Right lobe of liver (tissue), 6 donors: ENCODE measurements at regions not wholly inside any gene's neighbourhood (a gene's known extent, or its start where the extent isn't known, plus 50 kb on each side); places are given as distances from the start of the nearest gene placed in this dataset.

ENCODE experiments used
- ATAC-seq, 4 donors: fragments of 200-7000 bp; cut with Tn5 transposase; one replicate each; pipeline ENCODE4 v1.9.1; 2020; ENCODE audit warnings: mild to moderate bottlenecking in 4 of 4, moderate library complexity in 4 of 4
- DNase-seq, 3 donors: peaks; one replicate each; pipeline ENCODE4 v3.0.0-alpha.2; 2020
- H3K27ac ChIP-seq, 3 donors: fragments of 200-600 bp; one replicate each; pipeline ENCODE4 v1.8.0; 2022
- H3K27me3 ChIP-seq, 2 donors: fragments of 200-600 bp; one replicate each; pipeline ENCODE4 v1.8.0; 2022
- H3K36me3 ChIP-seq, 4 donors: fragments of 200-600 bp; sonication (generic) in 1 of 4; one replicate each; pipeline versions ENCODE4 v1.5.1 to v1.8.0; 2017 to 2022; ENCODE audit warnings: control low read depth in 1 of 4
- H3K4me1 ChIP-seq, 4 donors: fragments of 200-600 bp; sonication (generic) in 1 of 4; one replicate each; pipeline versions ENCODE4 v1.5.1 to v1.8.0; 2017 to 2022; ENCODE audit warnings: control low read depth in 1 of 4
- H3K4me3 ChIP-seq, 3 donors: fragments of 200-600 bp; one replicate each; pipeline ENCODE4 v1.8.0; 2022
- H3K9me3 ChIP-seq, 4 donors: fragments of 200-600 bp; sonication (generic) in 1 of 4; one replicate each; pipeline versions ENCODE4 v1.5.1 to v1.8.0; 2017 to 2022; ENCODE audit warnings: control low read depth in 1 of 4
- CTCF ChIP-seq, 4 donors: fragments of 200-600 bp in 3 of 4; fragments of 450-650 bp in 1 of 4; IDR thresholded peaks; one replicate each; pipeline versions ENCODE4 v1.5.1 to v1.8.0; 2016 to 2022; ENCODE audit warnings: antibody characterized with exemption in 4 of 4, mild to moderate bottlenecking in 2 of 4
- POLR2A ChIP-seq: fragments of 450-650 bp; IDR thresholded peaks from one replicate; pipeline ENCODE4 v1.6.1; 2017; ENCODE audit warnings: antibody characterized with exemption, mild to moderate bottlenecking
- WGBS: methylation state at CpG from one replicate; pipeline ENCODE4 v1.1.6; 2018; ENCODE audit warnings: low coverage, low lambda C conversion rate; ENCODE audit not compliant: insufficient coverage; ENCODE audit errors: missing lambda C conversion rate; 5-methylcytosine and 5-hydroxymethylcytosine counted together
- intact Hi-C, 2 donors: fragments of 100-400 bp; cut with DNase I; formaldehyde crosslinking; loops; one replicate each; pipeline versions ENCODE4 v1.11.2 to v1.14.1; 2022
- donor health status: DM: no; HTN: yes; CAD: no.
- donor health status: DM: no; HTN: no; CAD: no.
- donor health status: DM: no; HTN: no; CAD: no.
- donor health status: DM: no; HTN: yes; CAD: no.
- donor health status: DM: no; HTN: yes; CAD: no.

GRCh38 chr4:128347930-128348660, 60.5 kb upstream of the PGRMC2 start:
- Histone ChIP-seq H3K4me1 (peaks cover 0 to 46% (median 5%) of the 10 kb centered on the region in 4 donors), H3K27me3 (no peaks in the 10 kb centered on the region), H3K27ac (peak overlapping the region in 1 of 3 donors; percentile 35), H3K36me3 (no peaks in the 10 kb centered on the region), H3K9me3 (no peaks in the 10 kb centered on the region), H3K4me3 (no peak overlapping the region)
- DNase-seq = no peak
- no peak for TF ChIP-seq POLR2A
- TF ChIP-seq CTCF (IDR thresholded peaks at IDR 0.05) = no peak
- no peak for ATAC-seq
- WGBS = 80% methylated on average over 4 of the region's 4 CpGs
- intact Hi-C loops = no loop called here

- peak; percentile 60 to 74 (median 64) for ATAC-seq
- WGBS = 27% methylated on average over 2 of the region's 4 CpGs
- H3K36me3 ChIP-seq = no peaks in the 10 kb centered on the region
- H3K9me3 ChIP-seq = no peaks in the 10 kb centered on the region
- no peak overlapping the region for H3K4me3 ChIP-seq
- H3K4me1 ChIP-seq = peaks cover 0 to 45% (median 5%) of the 10 kb centered on the region in 4 donors
- intact Hi-C loops = no loop called here
- no peak for DNase-seq
- peak overlapping the region in 1 of 3 donors; percentile 35 for H3K27ac ChIP-seq
- TF ChIP-seq POLR2A = no peak
- no peak for TF ChIP-seq CTCF (IDR thresholded peaks at IDR 0.05)
- no peaks in the 10 kb centered on the region for H3K27me3 ChIP-seq
Observed at GRCh38 chr4:128347175-128347868, 59.7 kb upstream of the PGRMC2 start.

GRCh38 chr4:128346054-128346716, 58.6 kb upstream of the PGRMC2 start:
- 93% methylated on average over 3 of the region's 3 CpGs for WGBS
- Histone ChIP-seq H3K9me3 (no peaks in the 10 kb centered on the region), H3K4me1 (peaks cover 0 to 34% (median 5%) of the 10 kb centered on the region in 4 donors), H3K36me3 (no peaks in the 10 kb centered on the region), H3K4me3 (no peak overlapping the region), H3K27ac (no peak overlapping the region), H3K27me3 (no peaks in the 10 kb centered on the region)
- DNase-seq (no peak), ATAC-seq (no peak)
- intact Hi-C loops = no loop called here
- no peak for TF ChIP-seq POLR2A
- no peak for TF ChIP-seq CTCF (IDR thresholded peaks at IDR 0.05)

- ATAC-seq = no peak
- 54% methylated on average over 1 of the region's 1 CpG for WGBS
- no peak for TF ChIP-seq CTCF (IDR thresholded peaks at IDR 0.05)
- TF ChIP-seq POLR2A = no peak
Observed at GRCh38 chr4:128345650-128346049, 58.0 kb upstream of the PGRMC2 start.

More at GRCh38 chr4:128345650-128346049, 58.0 kb upstream of the PGRMC2 start:
- Histone ChIP-seq H3K4me1 (peaks cover 0 to 28% (median 5%) of the 10 kb centered on the region in 4 donors), H3K36me3 (no peaks in the 10 kb centered on the region), H3K4me3 (no peak overlapping the region), H3K9me3 (no peaks in the 10 kb centered on the region), H3K27me3 (no peaks in the 10 kb centered on the region), H3K27ac (no peak overlapping the region)
- intact Hi-C loops = no loop called here
- no peak for DNase-seq
